ENCODE measurements at regions not wholly inside any gene's neighbourhood (a gene's known extent, or its start where the extent isn't known, plus 50 kb on each side); places are given as distances from the start of the nearest gene placed in this dataset.

DNA sequence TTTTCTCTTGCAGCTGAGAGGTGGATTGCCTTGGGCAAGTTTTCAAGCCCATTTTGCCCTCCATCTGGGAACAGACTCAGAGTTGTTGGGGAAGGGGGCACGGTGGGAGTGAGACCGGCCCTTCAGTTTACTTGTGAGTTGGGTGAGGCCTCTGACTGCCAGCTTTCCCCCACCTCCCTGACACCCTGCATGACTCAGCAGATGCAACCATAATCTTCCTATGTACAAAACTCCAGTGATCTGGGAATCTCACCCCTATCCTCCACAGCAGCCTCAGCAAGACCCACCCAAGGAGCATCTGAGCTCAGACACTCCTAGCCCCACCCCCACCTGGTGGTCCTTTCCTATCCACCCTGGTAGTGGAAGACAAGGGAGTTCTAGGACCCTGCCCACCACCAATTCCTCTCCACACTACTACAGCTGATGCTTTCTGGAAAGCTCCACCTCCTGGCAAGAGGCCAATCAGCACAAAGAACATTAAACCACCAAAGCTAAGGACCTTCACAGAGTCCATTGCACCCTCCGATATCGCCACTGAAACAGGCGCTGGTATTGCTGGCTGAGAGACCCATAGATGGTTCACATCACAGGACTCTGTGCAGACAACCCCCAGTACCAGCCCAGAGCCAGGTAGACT is 99.4 kb upstream of the STK26 start:
- Histone ChIP-seq H3K9me3 (ENCODE audit: control insufficient read depth in 2 of 2, insufficient read depth in 1 of 2, low read depth in 1 of 2, low read length in 1 of 2) (no peaks in the 10 kb centered on the region), H3K4me1 (ENCODE audit: control insufficient read depth in 3 of 3, insufficient read depth in 2 of 3, low read depth in 1 of 3, low read length in 2 of 3) (no peaks in the 10 kb centered on the region), H3K27ac (ENCODE audit: low read depth in 1 of 3, low read length in 2 of 3) (no peak overlapping the region), H3K4me3 (ENCODE audit: low read depth in 1 of 3, low read length in 3 of 3) (no peak overlapping the region), H3K27me3 (ENCODE audit: control insufficient read depth in 3 of 3, insufficient read depth in 3 of 3, low read length in 3 of 3) (no peaks in the 10 kb centered on the region), H3K36me3 (ENCODE audit: control insufficient read depth in 3 of 3, insufficient read depth in 2 of 3, low read depth in 1 of 3, low read length in 3 of 3) (no peaks in the 10 kb centered on the region)
- 77 to 91% (median 77%) methylated on average over 5 of the region's 5 CpGs for WGBS, 3 donors
- no peak for FAIRE-seq
- no peak for DNase-seq

DNA sequence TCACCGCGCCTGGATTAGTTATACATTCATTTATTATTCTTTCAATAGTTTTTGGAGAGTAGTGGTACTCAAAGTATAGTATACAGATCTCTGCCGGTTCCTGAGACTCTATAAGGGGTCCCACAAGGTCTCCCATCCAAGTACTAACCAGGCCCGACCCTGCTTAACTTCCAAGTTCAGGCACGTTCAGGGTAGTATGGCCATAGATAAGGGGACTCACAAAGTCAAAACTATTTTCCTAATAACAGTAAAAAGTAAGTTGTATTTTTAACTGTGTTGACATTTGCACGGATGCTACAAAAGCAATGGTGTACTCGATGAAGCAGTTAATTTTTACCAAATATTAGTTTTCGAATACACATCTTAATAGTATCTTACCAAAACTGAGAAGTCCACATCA is 84.4 kb upstream of the STK26 start:
- Histone ChIP-seq H3K27me3 (ENCODE audit: control insufficient read depth in 3 of 3, insufficient read depth in 3 of 3, low read length in 3 of 3) (peaks cover 0 to 2% (median 0%) of the 10 kb centered on the region in 3 donors), H3K27ac (ENCODE audit: low read depth in 1 of 3, low read length in 2 of 3) (no peak overlapping the region), H3K9me3 (ENCODE audit: control insufficient read depth in 2 of 2, insufficient read depth in 1 of 2, low read depth in 1 of 2, low read length in 1 of 2) (no peaks in the 10 kb centered on the region), H3K4me1 (ENCODE audit: control insufficient read depth in 3 of 3, insufficient read depth in 2 of 3, low read depth in 1 of 3, low read length in 2 of 3) (no peaks in the 10 kb centered on the region), H3K36me3 (ENCODE audit: control insufficient read depth in 3 of 3, insufficient read depth in 2 of 3, low read depth in 1 of 3, low read length in 3 of 3) (no peaks in the 10 kb centered on the region), H3K4me3 (ENCODE audit: low read depth in 1 of 3, low read length in 3 of 3) (no peak overlapping the region)
- 75 to 91% (median 82%) methylated on average over 8 of the region's 8 CpGs for WGBS, 3 donors
- no peak for DNase-seq
- peak; percentile 15 for FAIRE-seq

GRCh38 chrX:131942034-131942433 is 81.1 kb upstream of the STK26 start:
- Histone ChIP-seq H3K9me3 (ENCODE audit: control insufficient read depth in 2 of 2, insufficient read depth in 1 of 2, low read depth in 1 of 2, low read length in 1 of 2) (no peaks in the 10 kb centered on the region), H3K4me3 (ENCODE audit: low read depth in 1 of 3, low read length in 3 of 3) (no peak overlapping the region), H3K4me1 (ENCODE audit: control insufficient read depth in 3 of 3, insufficient read depth in 2 of 3, low read depth in 1 of 3, low read length in 2 of 3) (no peaks in the 10 kb centered on the region), H3K27ac (ENCODE audit: low read depth in 1 of 3, low read length in 2 of 3) (no peak overlapping the region), H3K27me3 (ENCODE audit: control insufficient read depth in 3 of 3, insufficient read depth in 3 of 3, low read length in 3 of 3) (no peaks in the 10 kb centered on the region), H3K36me3 (ENCODE audit: control insufficient read depth in 3 of 3, insufficient read depth in 2 of 3, low read depth in 1 of 3, low read length in 3 of 3) (no peaks in the 10 kb centered on the region)
- FAIRE-seq: no peak
- no peak for DNase-seq
- 30 to 66% (median 40%) methylated on average over 2 of the region's 2 CpGs for WGBS, 3 donors

GRCh38 chrX:131944936-131945902 is 77.9 kb upstream of the STK26 start:
- Histone ChIP-seq H3K9me3 (ENCODE audit: control insufficient read depth in 2 of 2, insufficient read depth in 1 of 2, low read depth in 1 of 2, low read length in 1 of 2) (no peaks in the 10 kb centered on the region), H3K4me1 (ENCODE audit: control insufficient read depth in 3 of 3, insufficient read depth in 2 of 3, low read depth in 1 of 3, low read length in 2 of 3) (no peaks in the 10 kb centered on the region)
- WGBS, 3 donors: 35 to 55% (median 48%) methylated on average over 7 of the region's 7 CpGs

GRCh38 chrX:131951166-131951565 is 71.9 kb upstream of the STK26 start:
- Histone ChIP-seq H3K4me1 (ENCODE audit: control insufficient read depth in 3 of 3, insufficient read depth in 2 of 3, low read depth in 1 of 3, low read length in 2 of 3) (no peaks in the 10 kb centered on the region), H3K4me3 (ENCODE audit: low read depth in 1 of 3, low read length in 3 of 3) (no peak overlapping the region), H3K27me3 (ENCODE audit: control insufficient read depth in 3 of 3, insufficient read depth in 3 of 3, low read length in 3 of 3) (no peaks in the 10 kb centered on the region), H3K36me3 (ENCODE audit: control insufficient read depth in 3 of 3, insufficient read depth in 2 of 3, low read depth in 1 of 3, low read length in 3 of 3) (no peaks in the 10 kb centered on the region), H3K9me3 (ENCODE audit: control insufficient read depth in 2 of 2, insufficient read depth in 1 of 2, low read depth in 1 of 2, low read length in 1 of 2) (no peaks in the 10 kb centered on the region), H3K27ac (ENCODE audit: low read depth in 1 of 3, low read length in 2 of 3) (no peak overlapping the region)
- DNase-seq (no peak), FAIRE-seq (no peak)
- WGBS, 3 donors: 55 to 78% (median 67%) methylated on average over 2 to 3 of the region's 3 CpGs

More at GRCh38 chrX:131944936-131945902, 77.9 kb upstream of the STK26 start:
- FAIRE-seq (no peak), DNase-seq (no peak)
- Histone ChIP-seq H3K4me3 (ENCODE audit: low read depth in 1 of 3, low read length in 3 of 3) (no peak overlapping the region), H3K27ac (ENCODE audit: low read depth in 1 of 3, low read length in 2 of 3) (no peak overlapping the region), H3K27me3 (ENCODE audit: control insufficient read depth in 3 of 3, insufficient read depth in 3 of 3, low read length in 3 of 3) (no peaks in the 10 kb centered on the region), H3K36me3 (ENCODE audit: control insufficient read depth in 3 of 3, insufficient read depth in 2 of 3, low read depth in 1 of 3, low read length in 3 of 3) (no peaks in the 10 kb centered on the region)

DNA sequence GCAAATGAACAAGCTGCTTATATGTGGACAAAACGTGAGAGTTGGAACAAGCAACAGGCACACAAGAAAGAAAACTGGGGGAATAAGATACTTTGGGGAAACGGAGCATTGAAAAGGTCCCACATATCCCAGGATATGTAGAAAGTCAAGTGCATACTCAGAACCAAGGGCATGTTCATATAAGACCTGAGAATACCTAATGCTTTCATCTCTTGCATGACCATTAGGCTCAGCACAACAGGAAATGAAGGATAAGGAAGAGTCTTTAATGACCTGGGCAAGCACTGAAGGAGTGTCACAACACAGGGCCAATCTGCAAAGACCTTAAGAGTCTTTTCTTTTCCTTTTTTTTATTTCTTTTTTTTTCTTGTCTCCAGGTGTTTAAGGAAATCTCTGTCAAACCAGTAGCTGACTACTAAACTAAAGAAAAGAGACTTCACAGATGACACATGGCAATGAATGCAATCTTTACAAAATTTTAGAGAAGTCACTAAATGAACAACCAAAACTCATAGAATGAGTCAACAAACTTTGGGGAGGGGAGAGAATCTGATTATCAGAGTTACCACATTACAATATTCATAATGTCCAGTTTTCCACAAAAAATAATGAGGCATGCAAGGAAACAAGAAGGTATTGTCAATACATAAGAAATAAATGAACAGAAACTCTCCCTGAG is 67.9 kb upstream of the STK26 start:
- Histone ChIP-seq H3K27me3 (ENCODE audit: control insufficient read depth in 3 of 3, insufficient read depth in 3 of 3, low read length in 3 of 3) (no peaks in the 10 kb centered on the region), H3K4me1 (ENCODE audit: control insufficient read depth in 3 of 3, insufficient read depth in 2 of 3, low read depth in 1 of 3, low read length in 2 of 3) (no peaks in the 10 kb centered on the region), H3K9me3 (ENCODE audit: control insufficient read depth in 2 of 2, insufficient read depth in 1 of 2, low read depth in 1 of 2, low read length in 1 of 2) (no peaks in the 10 kb centered on the region), H3K27ac (ENCODE audit: low read depth in 1 of 3, low read length in 2 of 3) (no peak overlapping the region), H3K36me3 (ENCODE audit: control insufficient read depth in 3 of 3, insufficient read depth in 2 of 3, low read depth in 1 of 3, low read length in 3 of 3) (no peaks in the 10 kb centered on the region), H3K4me3 (ENCODE audit: low read depth in 1 of 3, low read length in 3 of 3) (no peak overlapping the region)
- WGBS, 3 donors: 29 to 83% (median 51%) methylated on average over 2 of the region's 2 CpGs
- DNase-seq (no peak), FAIRE-seq (peak; percentile 85)

DNA sequence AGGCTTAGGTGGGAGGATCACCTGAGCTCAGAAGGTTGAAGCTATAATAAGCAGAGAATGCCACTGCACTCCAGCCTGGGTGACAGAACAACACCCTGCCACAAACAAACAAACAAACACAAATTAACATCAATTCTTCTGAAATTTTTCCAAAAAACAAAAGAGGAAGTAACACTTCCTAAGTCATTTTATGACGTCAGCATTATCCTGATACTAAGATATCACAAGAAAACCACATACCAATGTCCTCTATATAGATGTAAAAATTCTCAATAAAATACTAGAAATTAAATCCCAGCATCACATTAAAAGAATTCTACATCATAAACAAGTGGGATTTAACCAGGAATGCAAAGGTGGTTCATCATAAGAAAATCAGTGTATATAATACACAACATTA is 64.4 kb upstream of the STK26 start:
- 53 to 55% (median 54%) methylated on average over 1 of the region's 1 CpG for WGBS, 3 donors
- DNase-seq: no peak
- Histone ChIP-seq H3K27ac (ENCODE audit: low read depth in 1 of 3, low read length in 2 of 3) (no peak overlapping the region), H3K4me3 (ENCODE audit: low read depth in 1 of 3, low read length in 3 of 3) (no peak overlapping the region), H3K27me3 (ENCODE audit: control insufficient read depth in 3 of 3, insufficient read depth in 3 of 3, low read length in 3 of 3) (no peaks in the 10 kb centered on the region), H3K9me3 (ENCODE audit: control insufficient read depth in 2 of 2, insufficient read depth in 1 of 2, low read depth in 1 of 2, low read length in 1 of 2) (no peaks in the 10 kb centered on the region), H3K36me3 (ENCODE audit: control insufficient read depth in 3 of 3, insufficient read depth in 2 of 3, low read depth in 1 of 3, low read length in 3 of 3) (no peaks in the 10 kb centered on the region), H3K4me1 (ENCODE audit: control insufficient read depth in 3 of 3, insufficient read depth in 2 of 3, low read depth in 1 of 3, low read length in 2 of 3) (no peaks in the 10 kb centered on the region)
- FAIRE-seq: no peak

- 45 to 67% (median 47%) methylated on average over 2 of the region's 2 CpGs for WGBS, 3 donors
- FAIRE-seq (no peak), DNase-seq (no peak)
- no peaks in the 10 kb centered on the region for H3K9me3 ChIP-seq (ENCODE audit: control insufficient read depth in 2 of 2, insufficient read depth in 1 of 2, low read depth in 1 of 2, low read length in 1 of 2)
- H3K4me3 ChIP-seq (ENCODE audit: low read depth in 1 of 3, low read length in 3 of 3): no peak overlapping the region
- no peak overlapping the region for H3K27ac ChIP-seq (ENCODE audit: low read depth in 1 of 3, low read length in 2 of 3)
- H3K4me1 ChIP-seq (ENCODE audit: control insufficient read depth in 3 of 3, insufficient read depth in 2 of 3, low read depth in 1 of 3, low read length in 2 of 3): no peaks in the 10 kb centered on the region
- peaks cover 0 to 2% (median 0%) of the 10 kb centered on the region in 3 donors for H3K27me3 ChIP-seq (ENCODE audit: control insufficient read depth in 3 of 3, insufficient read depth in 3 of 3, low read length in 3 of 3)
- H3K36me3 ChIP-seq (ENCODE audit: control insufficient read depth in 3 of 3, insufficient read depth in 2 of 3, low read depth in 1 of 3, low read length in 3 of 3): no peaks in the 10 kb centered on the region
Measured at GRCh38 chrX:131970347-131970746, 52.8 kb upstream of the STK26 start.
